ENCODE measurements at regions not wholly inside any gene's neighbourhood (a gene's known extent, or its start where the extent isn't known, plus 50 kb on each side); places are given as distances from the start of the nearest gene placed in this dataset.
"Not testable (repeated sequence)": the region's sequence is repeated elsewhere in the genome, so short reads cannot be mapped to it uniquely, and the experiment has no call there.

- DNase-seq = not testable (repeated sequence)
Observed at GRCh38 chr12:131288765-131289695, 335.3 kb downstream of the ADGRD1 start.

DNA sequence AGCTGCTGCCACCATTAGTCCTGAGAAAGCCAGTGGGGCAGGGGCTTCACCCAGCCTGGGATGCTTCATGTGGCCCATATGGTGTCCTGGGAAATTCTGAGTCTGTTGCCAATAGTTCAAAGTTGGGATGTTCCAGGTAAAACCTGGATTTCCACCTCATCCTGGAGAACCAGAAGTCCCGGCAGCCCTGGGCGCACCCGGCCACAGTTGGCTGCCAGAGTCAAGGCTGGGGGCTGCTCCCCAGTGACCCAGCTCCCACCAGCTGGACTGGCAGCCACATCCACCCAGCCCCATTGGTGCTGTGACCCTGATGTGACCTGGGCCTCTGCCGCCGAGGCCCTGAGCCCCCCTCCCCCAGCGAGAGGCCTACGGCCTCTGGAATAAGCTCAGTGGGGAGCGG lies 336.1 kb downstream of the ADGRD1 start:
- not testable (repeated sequence) for DNase-seq

DNA sequence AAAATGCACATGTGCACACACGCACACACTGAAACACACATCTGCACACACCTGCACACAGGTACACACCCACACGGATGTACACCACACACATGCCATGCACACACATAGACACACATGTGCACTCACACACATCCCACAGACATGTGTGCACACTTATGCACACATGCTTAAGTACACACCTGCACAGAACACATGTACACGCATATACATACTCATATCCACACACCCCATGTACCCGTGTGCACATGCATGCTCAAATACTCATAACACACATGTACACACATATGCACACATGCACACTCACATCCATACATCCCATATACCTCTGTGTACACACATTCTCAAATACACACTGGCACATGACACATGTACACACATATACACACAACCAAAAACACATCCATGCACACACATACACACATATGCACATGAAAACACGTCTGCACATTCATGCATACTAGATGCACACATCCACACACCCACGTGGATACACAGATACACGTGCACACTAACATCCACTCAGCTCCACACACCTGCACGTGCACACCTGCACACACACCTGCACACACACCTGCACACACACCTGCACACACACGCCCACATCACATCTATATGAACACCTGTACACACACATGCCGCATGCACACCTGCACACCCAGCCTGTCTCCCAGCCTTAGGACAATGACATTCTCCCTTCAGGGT lies 336.7 kb downstream of the ADGRD1 start:
- DNase-seq = no peak

GRCh38 chr12:131293071-131294015 lies 339.6 kb downstream of the ADGRD1 start:
- DNase-seq = not testable (repeated sequence)

- not testable (repeated sequence) for DNase-seq
Observed at GRCh38 chr12:131294716-131295115, 341.0 kb downstream of the ADGRD1 start.

GRCh38 chr12:131295117-131295516 lies 341.4 kb downstream of the ADGRD1 start:
- DNase-seq = not testable (repeated sequence)

DNA sequence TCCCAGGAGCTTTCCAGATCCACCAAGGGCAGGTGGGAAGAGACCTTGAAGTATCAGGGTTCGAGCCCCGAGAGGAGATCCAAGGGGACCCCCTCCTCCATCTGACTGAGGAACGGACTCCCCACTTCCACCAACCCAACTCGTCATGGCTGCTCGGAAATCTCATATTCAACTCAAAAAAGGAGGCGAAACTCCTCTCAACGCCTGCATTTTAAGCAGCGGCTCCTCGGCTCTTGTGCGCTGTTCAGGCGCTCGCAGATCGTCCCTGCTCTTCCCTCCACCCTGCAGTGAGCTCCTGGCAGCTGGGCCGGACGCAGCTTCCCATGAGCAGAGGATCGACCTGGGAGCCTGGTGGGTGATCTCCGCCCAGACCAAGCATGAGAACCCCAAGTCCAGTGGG lies 341.9 kb downstream of the ADGRD1 start:
- DNase-seq = not testable (repeated sequence)

DNA sequence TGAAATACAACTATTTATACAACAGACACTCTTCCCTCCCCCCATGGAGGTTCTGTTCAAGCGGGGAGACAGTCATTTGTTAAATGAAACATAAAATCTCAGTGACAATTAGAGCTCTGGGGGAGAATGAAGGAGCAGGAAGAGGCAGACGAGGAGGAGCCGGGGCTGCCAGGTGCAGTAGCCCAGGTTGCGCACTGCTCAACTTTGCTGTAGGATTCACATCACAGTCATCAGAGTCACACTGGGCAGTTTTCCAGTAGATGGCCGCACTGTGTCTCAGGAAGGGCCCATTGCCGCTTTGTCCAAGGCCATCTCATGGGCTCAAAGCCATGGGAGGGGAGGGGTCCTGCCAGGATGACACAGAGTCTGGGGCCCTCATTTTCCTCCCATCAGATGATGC lies 342.4 kb downstream of the ADGRD1 start:
- not testable (repeated sequence) for DNase-seq

GRCh38 chr12:131296651-131297050 lies 342.9 kb downstream of the ADGRD1 start:
- DNase-seq = not testable (repeated sequence)

DNA sequence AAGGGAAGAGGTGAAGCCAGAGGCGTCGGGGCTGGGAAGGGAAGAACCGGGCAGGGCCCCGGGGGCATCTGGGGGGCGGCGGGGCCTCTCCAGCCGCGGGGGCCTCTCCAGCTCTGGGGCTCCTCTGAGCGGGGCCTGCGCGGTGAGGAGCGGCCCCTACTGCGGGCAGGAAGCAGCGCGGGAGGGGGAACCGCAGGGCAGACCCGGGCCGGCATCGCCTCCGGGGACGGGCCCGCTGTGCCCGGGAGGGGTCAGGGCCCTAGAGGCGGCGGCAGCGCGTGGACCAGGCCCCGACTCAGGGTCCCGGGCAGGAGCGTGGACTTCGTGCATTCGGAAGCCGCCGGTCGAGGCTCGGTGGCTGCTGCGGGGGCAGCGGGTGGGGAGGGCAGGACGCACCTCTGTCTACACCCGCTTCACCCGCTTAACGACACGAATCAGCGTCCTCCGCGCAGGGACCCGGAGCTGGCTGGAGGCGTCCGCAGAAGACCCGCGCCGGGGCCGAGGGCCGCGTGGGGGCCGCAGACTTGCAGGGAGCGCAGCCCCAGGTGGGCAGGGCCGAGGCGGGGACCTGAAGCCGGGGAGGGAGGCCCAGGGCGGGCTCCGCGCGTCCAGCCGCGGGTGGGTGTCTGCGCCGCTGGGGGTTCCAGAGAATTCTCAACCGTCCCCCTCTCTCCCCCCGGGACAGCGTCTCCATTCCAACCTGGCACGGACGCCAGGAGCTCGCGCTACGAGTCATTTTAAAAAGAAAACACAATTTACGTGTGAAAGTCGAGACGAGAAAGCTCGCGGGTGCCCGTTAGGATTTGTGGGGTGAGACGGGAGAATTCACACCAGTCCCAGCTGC lies 345.0 kb downstream of the ADGRD1 start:
- DNase-seq = not testable (repeated sequence)

DNA sequence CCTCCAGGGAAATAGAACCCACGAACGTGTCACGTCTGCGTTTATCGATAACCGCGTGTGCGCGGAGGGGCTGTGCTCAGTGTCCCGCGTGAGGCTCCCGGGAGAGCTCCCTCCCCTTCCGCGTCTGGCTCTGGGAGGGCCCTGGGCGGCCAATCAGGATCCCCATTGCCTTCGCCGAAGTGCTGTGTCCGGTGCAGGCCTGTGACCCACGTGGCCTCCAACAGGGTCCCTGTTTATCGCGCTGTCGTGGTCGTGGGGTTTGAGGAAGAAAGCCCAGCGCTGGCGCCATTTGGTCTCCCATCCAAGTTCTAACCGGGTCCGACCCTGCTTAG lies 345.6 kb downstream of the ADGRD1 start:
- DNase-seq = not testable (repeated sequence)

GRCh38 chr12:131303576-131303975 lies 349.9 kb downstream of the ADGRD1 start:
- DNase-seq = not testable (repeated sequence)

GRCh38 chr12:131304642-131305041 lies 350.9 kb downstream of the ADGRD1 start:
- not testable (repeated sequence) for DNase-seq

DNA sequence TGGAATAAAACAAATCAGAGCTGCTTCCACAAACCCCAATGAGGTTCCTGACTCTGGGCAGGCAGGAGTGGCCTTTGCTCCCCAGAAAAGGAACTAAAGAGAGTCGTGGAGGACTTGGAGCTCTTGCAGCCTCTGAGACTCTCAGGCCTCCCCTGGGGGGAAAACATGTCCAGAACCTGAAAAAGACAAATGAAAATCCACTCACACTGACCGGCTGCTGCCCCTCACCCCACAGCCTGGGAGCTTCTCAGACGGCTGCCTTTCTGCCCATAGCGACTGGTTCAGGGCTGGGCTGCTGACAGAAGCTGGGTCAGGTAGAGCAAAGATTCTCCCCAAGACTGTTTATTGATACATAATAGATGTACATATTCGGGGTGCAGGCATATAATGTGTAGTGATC lies 356.0 kb downstream of the ADGRD1 start:
- no peak for DNase-seq

- not testable (repeated sequence) for DNase-seq
Observed at GRCh38 chr12:131310227-131310969, 356.7 kb downstream of the ADGRD1 start.

GRCh38 chr12:131311279-131311722 lies 357.6 kb downstream of the ADGRD1 start:
- not testable (repeated sequence) for DNase-seq

- no peak for DNase-seq
Observed at GRCh38 chr12:131311764-131312163, 358.1 kb downstream of the ADGRD1 start.

GRCh38 chr12:131312382-131312781 lies 358.7 kb downstream of the ADGRD1 start:
- DNase-seq = not testable (repeated sequence)

GRCh38 chr12:131312793-131313545 lies 359.3 kb downstream of the ADGRD1 start:
- DNase-seq = no peak

- DNase-seq = no peak
Observed at GRCh38 chr12:131313635-131314034, 359.9 kb downstream of the ADGRD1 start.

All from skin of body (tissue), 1 donor.